Kidney (tissue), 13 donors: ENCODE measurements at regions not wholly inside any gene's neighbourhood (a gene's known extent, or its start where the extent isn't known, plus 50 kb on each side); places are given as distances from the start of the nearest gene placed in this dataset.

Source experiments
- DNase-seq, 5 donors: peaks; one replicate each; pipeline ENCODE4 v3.0.0-alpha.2; 2013 to 2020
- FAIRE-seq: peaks from 2 replicates; lab custom pipeline; 2012; peaks lifted over from hg19 to GRCh38; lab: Jason Lieb, UNC
- H3K27ac ChIP-seq, 2 donors: one replicate each; pipeline ENCODE4 v1.7.0; 2013; ENCODE audit warnings: low read depth in 2 of 2, low read length in 2 of 2, inconsistent platforms in 1 of 2
- H3K27me3 ChIP-seq: one replicate; pipeline ENCODE4 v1.7.1; 2013; ENCODE audit warnings: low read length, inconsistent platforms; ENCODE audit not compliant: control insufficient read depth, insufficient read depth
- H3K36me3 ChIP-seq, 3 donors: one replicate each; pipeline versions ENCODE4 v1.7.0 to v1.7.1; 2013; ENCODE audit warnings: low read length in 3 of 3, control low read depth in 1 of 3, inconsistent platforms in 1 of 3; ENCODE audit not compliant: insufficient read depth in 3 of 3, control insufficient read depth in 2 of 3
- H3K4me1 ChIP-seq, 3 donors: one replicate each; pipeline versions ENCODE4 v1.7.0 to v1.7.1; 2013; ENCODE audit warnings: low read length in 3 of 3, inconsistent platforms in 1 of 3, low read depth in 1 of 3; ENCODE audit not compliant: control insufficient read depth in 2 of 3, insufficient read depth in 2 of 3
- H3K4me3 ChIP-seq, 3 donors: one replicate each; pipeline versions ENCODE4 v1.7.0 to v1.8.1; 2013; ENCODE audit warnings: low read length in 3 of 3, control low read depth in 1 of 3, inconsistent platforms in 1 of 3
- H3K9ac ChIP-seq, 3 donors: one replicate each; pipeline versions ENCODE4 v1.7.0 to v1.7.1; 2013; ENCODE audit warnings: low read length in 3 of 3, control low read depth in 1 of 3, inconsistent platforms in 1 of 3
- H3K9me3 ChIP-seq, 3 donors: one replicate each; pipeline versions ENCODE4 v1.7.0 to v1.7.1; 2013; ENCODE audit warnings: low read length in 3 of 3, control low read depth in 1 of 3, inconsistent platforms in 1 of 3; ENCODE audit not compliant: control insufficient read depth in 2 of 3, insufficient read depth in 1 of 3
- CTCF ChIP-seq: IDR thresholded peaks from 3 replicates; pipeline ENCODE4 v1.5.1; 2012; ENCODE audit warnings: mild to moderate bottlenecking, moderate library complexity, borderline replicate concordance; ENCODE audit not compliant: insufficient read depth; ENCODE audit errors: extremely low read depth
- intact Hi-C: fragments of 100-400 bp; cut with DNase I; formaldehyde crosslinking; loops from one replicate; pipeline ENCODE4 v1.11.1; 2022
- donor health status: control.
- donor health status: control.
- donor health status: control.
- donor health status: control.
- donor health status: control.
- donor health status: DM: yes; HTN: yes; CAD: no.
- donor health status: Normal renal cell carcinoma (clear cell type).

DNA sequence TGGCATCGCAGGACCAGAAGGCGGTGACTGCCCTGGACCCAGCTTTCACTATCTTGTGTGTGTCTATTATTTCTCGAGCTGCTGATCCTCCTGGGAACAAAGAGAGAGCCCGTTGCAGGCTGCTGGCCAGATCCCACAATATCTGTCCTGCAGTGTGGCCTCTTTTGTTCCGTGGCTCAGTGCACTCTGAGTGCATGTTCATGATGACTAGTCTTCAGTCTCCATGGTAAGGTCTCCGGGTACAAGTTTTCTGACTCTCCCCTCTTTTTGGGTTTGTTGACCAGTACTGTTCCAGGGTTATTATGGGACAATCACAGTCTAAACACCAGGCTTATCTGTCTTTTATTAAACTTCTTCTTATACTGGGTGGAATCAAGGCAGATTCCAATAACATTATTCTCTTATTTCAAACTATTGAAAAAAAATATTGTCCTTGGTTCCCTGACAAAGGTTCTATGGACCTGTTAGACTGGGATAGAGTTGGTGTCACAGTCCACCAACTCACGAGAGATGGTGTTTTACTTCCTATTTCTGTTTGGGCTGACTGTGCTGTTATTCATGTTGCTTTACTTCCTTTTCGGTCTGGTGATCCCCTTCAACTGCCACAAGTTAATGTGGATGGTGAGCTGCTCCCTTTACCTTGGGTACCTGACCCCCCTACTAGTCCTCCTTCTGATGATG is 192.9 kb upstream of the ALG10B start:
- H3K9ac ChIP-seq: peak overlapping the region in 1 of 3 donors; percentile 3
- DNase-seq (no peak), FAIRE-seq (no peak)
- no peaks in the 10 kb centered on the region for H3K4me1 ChIP-seq
- H3K36me3 ChIP-seq: no peaks in the 10 kb centered on the region
- H3K9me3 ChIP-seq: peaks cover 0 to 5% (median 2%) of the 10 kb centered on the region in 3 donors
- H3K27me3 ChIP-seq: no peaks in the 10 kb centered on the region
- intact Hi-C loops: no loop called here
- peak overlapping the region in 1 of 3 donors; percentile 23 for H3K4me3 ChIP-seq
- H3K27ac ChIP-seq: peak overlapping the region; percentile 80 to 87
- no peak for TF ChIP-seq CTCF

GRCh38 chr12:38124247-38125012 is 192.1 kb upstream of the ALG10B start:
- peak overlapping the region in 1 of 3 donors; percentile 3 for H3K9ac ChIP-seq
- no peaks in the 10 kb centered on the region for H3K4me1 ChIP-seq
- peak; percentile 38 for FAIRE-seq
- no peaks in the 10 kb centered on the region for H3K27me3 ChIP-seq
- intact Hi-C loops: no loop called here
- H3K36me3 ChIP-seq: no peaks in the 10 kb centered on the region
- H3K9me3 ChIP-seq: peaks cover 0 to 5% (median 0%) of the 10 kb centered on the region in 3 donors
- TF ChIP-seq CTCF: no peak
- no peak for DNase-seq
- H3K4me3 ChIP-seq: peak overlapping the region in 1 of 3 donors; percentile 23
- H3K27ac ChIP-seq: peak overlapping the region; percentile 80 to 87

DNA sequence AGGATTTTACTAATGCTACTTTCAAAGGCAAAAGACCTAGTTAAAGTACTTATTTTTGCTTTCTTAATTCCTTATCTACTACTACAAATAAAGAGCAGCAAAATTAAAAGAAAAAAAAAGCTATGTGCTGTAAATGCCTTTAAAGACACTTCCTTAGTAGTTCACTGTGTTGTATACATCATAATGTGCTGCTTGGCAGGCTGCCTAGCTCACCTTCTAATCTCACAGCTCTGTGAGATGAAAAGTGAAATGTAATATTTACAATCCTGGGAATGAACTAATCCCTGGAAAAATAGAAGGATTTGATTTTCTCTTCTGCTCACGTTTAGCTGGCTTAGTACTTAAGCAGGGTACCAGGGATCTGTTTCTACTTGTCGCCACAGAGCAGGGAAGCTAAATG is 184.4 kb upstream of the ALG10B start:
- TF ChIP-seq CTCF: no peak
- H3K27ac ChIP-seq: no peak overlapping the region
- no peaks in the 10 kb centered on the region for H3K4me1 ChIP-seq
- no peaks in the 10 kb centered on the region for H3K36me3 ChIP-seq
- H3K9me3 ChIP-seq: no peaks in the 10 kb centered on the region
- FAIRE-seq: no peak
- no peak overlapping the region for H3K4me3 ChIP-seq
- intact Hi-C loops: loop anchor here (10.0 kb wide), 1 partner anchor 183 kb away; the partner anchor contains the start of gene ALG10B
- no peak for DNase-seq
- no peaks in the 10 kb centered on the region for H3K27me3 ChIP-seq
- H3K9ac ChIP-seq: no peak overlapping the region
